Astrocyte of the cerebellum (primary cell): ENCODE measurements at regions not wholly inside any gene's neighbourhood (a gene's known extent, or its start where the extent isn't known, plus 50 kb on each side); places are given as distances from the start of the nearest gene placed in this dataset.

Source experiments
- DNase-seq: peaks from one replicate; pipeline ENCODE4 v3.0.0-alpha.2; 2011; ENCODE audit warnings: low read depth
- H3K4me3 ChIP-seq: 2 replicates; pipeline ENCODE4 v1.5.1; 2011; ENCODE audit warnings: mild to moderate bottlenecking, low read depth, low read length, moderate library complexity
- CTCF ChIP-seq: IDR thresholded peaks from 2 replicates; pipeline ENCODE4 v1.5.1; 2012; ENCODE audit warnings: low read length, low read depth, moderate library complexity, mild to moderate bottlenecking; ENCODE audit errors: missing control alignments
- in situ Hi-C: cut with HindIII; loops from 2 replicates; pipeline ENCODE4 v1.10.0; 2017; ENCODE audit warnings: low sequenced_read_pairs

GRCh38 chr6:6704103-6705060 lies 115.9 kb downstream of the LY86 start:
- no peak for TF ChIP-seq CTCF
- no peak overlapping the region for H3K4me3 ChIP-seq
- DNase-seq: no peak
- in situ Hi-C loops: no loop called here

- H3K4me3 ChIP-seq: no peak overlapping the region
- in situ Hi-C loops: no loop called here
- DNase-seq: no peak
- TF ChIP-seq CTCF: no peak
These were observed 116.5 kb downstream of the LY86 start for GRCh38 chr6:6705061-6705425.

GRCh38 chr6:6705915-6706675 lies 117.6 kb downstream of the LY86 start:
- TF ChIP-seq CTCF: no peak
- in situ Hi-C loops: no loop called here
- no peak overlapping the region for H3K4me3 ChIP-seq
- DNase-seq: no peak

GRCh38 chr6:6707143-6707542 lies 118.6 kb downstream of the LY86 start:
- in situ Hi-C loops: no loop called here
- DNase-seq: no peak
- no peak for TF ChIP-seq CTCF
- no peak overlapping the region for H3K4me3 ChIP-seq

GRCh38 chr6:6709106-6709505 lies 120.6 kb downstream of the LY86 start:
- no peak for DNase-seq
- no peak for TF ChIP-seq CTCF
- no peak overlapping the region for H3K4me3 ChIP-seq
- in situ Hi-C loops: no loop called here

GRCh38 chr6:6711031-6711785 lies 122.7 kb downstream of the LY86 start:
- no peak for TF ChIP-seq CTCF
- in situ Hi-C loops: no loop called here
- H3K4me3 ChIP-seq: no peak overlapping the region
- no peak for DNase-seq
